Muscle of leg (tissue), 3 donors: ENCODE measurements at regions not wholly inside any gene's neighbourhood (a gene's known extent, or its start where the extent isn't known, plus 50 kb on each side); places are given as distances from the start of the nearest gene placed in this dataset.
"Not testable (repeated sequence)": the region's sequence is repeated elsewhere in the genome, so short reads cannot be mapped to it uniquely, and the experiment has no call there.

Experiments used
- DNase-seq: peaks from one replicate; pipeline ENCODE4 v3.0.0; 2013
- H3K27ac ChIP-seq: one replicate; pipeline ENCODE4 v1.5.1; 2013; ENCODE audit warnings: mild to moderate bottlenecking, low read length, control low read depth
- H3K27me3 ChIP-seq: one replicate; pipeline ENCODE4 v1.6.1; 2013; ENCODE audit warnings: low read length; ENCODE audit not compliant: control insufficient read depth, insufficient read depth
- H3K36me3 ChIP-seq: one replicate; pipeline ENCODE4 v1.6.1; 2013; ENCODE audit warnings: low read length; ENCODE audit not compliant: control insufficient read depth, insufficient read depth
- H3K4me1 ChIP-seq: one replicate; pipeline ENCODE4 v1.6.1; 2013; ENCODE audit warnings: low read length; ENCODE audit not compliant: control insufficient read depth, insufficient read depth
- H3K4me3 ChIP-seq: one replicate; pipeline ENCODE4 v1.5.1; 2013; ENCODE audit warnings: low read length, control low read depth
- H3K9me3 ChIP-seq: replicated peaks from 2 replicates; pipeline ENCODE4 v1.6.1; 2013; ENCODE audit warnings: low read depth, low read length; ENCODE audit not compliant: control insufficient read depth
- WGBS: methylation state at CpG from one replicate; pipeline ENCODE4 v1.1.5; 2013; ENCODE audit warnings: missing lambda C conversion rate; ENCODE audit not compliant: insufficient coverage; 5-methylcytosine and 5-hydroxymethylcytosine counted together

- Histone ChIP-seq H3K27ac (no peak overlapping the region), H3K4me1 (no peaks in the 10 kb centered on the region), H3K27me3 (no peaks in the 10 kb centered on the region), H3K9me3 (no peaks in the 10 kb centered on the region), H3K4me3 (no peak overlapping the region), H3K36me3 (no peaks in the 10 kb centered on the region)
- 71% methylated on average over 4 of the region's 12 CpGs for WGBS
- DNase-seq = peak; percentile 11
Measured at GRCh38 chr2:78814331-78814986, 211.0 kb upstream of the REG3G start.

GRCh38 chr2:78817430-78817829, 208.1 kb upstream of the REG3G start:
- no peak overlapping the region for H3K27ac ChIP-seq
- H3K4me3 ChIP-seq = no peak overlapping the region
- H3K4me1 ChIP-seq = no peaks in the 10 kb centered on the region
- H3K36me3 ChIP-seq = no peaks in the 10 kb centered on the region
- WGBS = 68% methylated on average over 4 of the region's 4 CpGs
- H3K9me3 ChIP-seq = no peaks in the 10 kb centered on the region
- DNase-seq = no peak
- no peaks in the 10 kb centered on the region for H3K27me3 ChIP-seq

GRCh38 chr2:78832481-78832880, 193.0 kb upstream of the REG3G start:
- DNase-seq = no peak
- Histone ChIP-seq H3K36me3 (no peaks in the 10 kb centered on the region), H3K4me1 (no peaks in the 10 kb centered on the region), H3K9me3 (no peaks in the 10 kb centered on the region), H3K4me3 (no peak overlapping the region), H3K27me3 (no peaks in the 10 kb centered on the region), H3K27ac (no peak overlapping the region)
- WGBS = 13% methylated on average over 1 of the region's 2 CpGs

GRCh38 chr2:78839259-78839658, 186.2 kb upstream of the REG3G start:
- Histone ChIP-seq H3K4me1 (no peaks in the 10 kb centered on the region), H3K27me3 (no peaks in the 10 kb centered on the region), H3K27ac (no peak overlapping the region), H3K9me3 (no peaks in the 10 kb centered on the region), H3K4me3 (no peak overlapping the region), H3K36me3 (no peaks in the 10 kb centered on the region)
- no CpG with 5 or more reads among the region's 3 CpGs for WGBS
- no peak for DNase-seq

GRCh38 chr2:78840311-78840710, 185.2 kb upstream of the REG3G start:
- no CpG with 5 or more reads among the region's 10 CpGs for WGBS
- DNase-seq, H3K27me3 ChIP-seq: not testable (repeated sequence)

GRCh38 chr2:78845664-78846185, 179.8 kb upstream of the REG3G start:
- no peak overlapping the region for H3K27ac ChIP-seq
- WGBS = no CpG with 5 or more reads among the region's 4 CpGs

More at GRCh38 chr2:78840311-78840710, 185.2 kb upstream of the REG3G start:
- not testable (repeated sequence) for H3K4me3 ChIP-seq, H3K4me1 ChIP-seq, H3K27ac ChIP-seq, H3K36me3 ChIP-seq, H3K9me3 ChIP-seq

GRCh38 chr2:78861546-78861945, 164.0 kb upstream of the REG3G start:
- no peak overlapping the region for H3K27ac ChIP-seq
- H3K4me3 ChIP-seq = no peak overlapping the region
- WGBS = no CpG with 5 or more reads among the region's 6 CpGs
- H3K9me3 ChIP-seq = no peaks in the 10 kb centered on the region
- H3K4me1 ChIP-seq = no peaks in the 10 kb centered on the region
- peak; percentile 41 for DNase-seq
- no peaks in the 10 kb centered on the region for H3K27me3 ChIP-seq
- no peaks in the 10 kb centered on the region for H3K36me3 ChIP-seq

More at GRCh38 chr2:78845664-78846185, 179.8 kb upstream of the REG3G start:
- Histone ChIP-seq H3K4me3 (no peak overlapping the region), H3K4me1 (no peaks in the 10 kb centered on the region), H3K27me3 (no peaks in the 10 kb centered on the region), H3K9me3 (no peaks in the 10 kb centered on the region), H3K36me3 (no peaks in the 10 kb centered on the region)
- no peak for DNase-seq

GRCh38 chr2:78864205-78864604, 161.3 kb upstream of the REG3G start:
- Histone ChIP-seq H3K9me3 (no peaks in the 10 kb centered on the region), H3K27me3 (no peaks in the 10 kb centered on the region)

GRCh38 chr2:78865667-78866066, 159.8 kb upstream of the REG3G start:
- H3K4me3 ChIP-seq = no peak overlapping the region
- no peak for DNase-seq
- H3K9me3 ChIP-seq = no peaks in the 10 kb centered on the region
- H3K4me1 ChIP-seq = no peaks in the 10 kb centered on the region
- no peaks in the 10 kb centered on the region for H3K36me3 ChIP-seq
- no peak overlapping the region for H3K27ac ChIP-seq
- WGBS = 77% methylated on average over 5 of the region's 10 CpGs
- H3K27me3 ChIP-seq = no peaks in the 10 kb centered on the region

More at GRCh38 chr2:78864205-78864604, 161.3 kb upstream of the REG3G start:
- Histone ChIP-seq H3K36me3 (no peaks in the 10 kb centered on the region), H3K4me3 (no peak overlapping the region), H3K4me1 (no peaks in the 10 kb centered on the region), H3K27ac (no peak overlapping the region)
- 94% methylated on average over 2 of the region's 3 CpGs for WGBS
- DNase-seq = no peak

- H3K4me3 ChIP-seq = no peak overlapping the region
- no peaks in the 10 kb centered on the region for H3K9me3 ChIP-seq
- no peak overlapping the region for H3K27ac ChIP-seq
- H3K4me1 ChIP-seq = no peaks in the 10 kb centered on the region
- no CpG with 5 or more reads among the region's 1 CpG for WGBS
- H3K36me3 ChIP-seq = no peaks in the 10 kb centered on the region
- no peak for DNase-seq
- no peaks in the 10 kb centered on the region for H3K27me3 ChIP-seq
Measured at GRCh38 chr2:78870343-78870967, 155.0 kb upstream of the REG3G start.
